GM23248 (cell line): ENCODE measurements at regions not wholly inside any gene's neighbourhood (a gene's known extent, or its start where the extent isn't known, plus 50 kb on each side); places are given as distances from the start of the nearest gene placed in this dataset.

ENCODE experiments used
- DNase-seq: peaks from one replicate; pipeline ENCODE4 v3.0.0-alpha.2; 2015
- H2AFZ ChIP-seq: fragments of 200-600 bp; sonication (generic); 2 replicates; pipeline ENCODE4 v1.6.1; 2016; ENCODE audit warnings: antibody characterized with exemption
- H3F3A ChIP-seq: fragments of 200-600 bp; sonication (generic); 2 replicates; pipeline ENCODE4 v1.6.1; 2016; ENCODE audit warnings: mild to moderate bottlenecking, antibody characterized with exemption, mixed run types; ENCODE audit not compliant: insufficient read depth
- H3K27ac ChIP-seq: fragments of 200-600 bp; sonication (generic); 2 replicates; pipeline ENCODE4 v1.5.1; 2016; ENCODE audit warnings: mild to moderate bottlenecking
- H3K27me3 ChIP-seq: fragments of 200-600 bp; sonication (generic); replicated peaks from 2 replicates; pipeline ENCODE4 v1.6.1; 2016; ENCODE audit warnings: mild to moderate bottlenecking; ENCODE audit not compliant: insufficient read depth
- H3K36me3 ChIP-seq: fragments of 200-600 bp; sonication (generic); 2 replicates; pipeline ENCODE4 v1.6.1; 2016; ENCODE audit warnings: low read depth, mild to moderate bottlenecking
- H3K4me1 ChIP-seq: fragments of 200-600 bp; sonication (generic); 2 replicates; pipeline ENCODE4 v1.6.1; 2016; ENCODE audit warnings: mild to moderate bottlenecking; ENCODE audit not compliant: insufficient read depth
- H3K4me2 ChIP-seq: fragments of 200-600 bp; sonication (generic); one replicate; pipeline ENCODE4 v1.6.1; 2016; ENCODE audit warnings: mild to moderate bottlenecking; ENCODE audit not compliant: unreplicated experiment
- H3K4me3 ChIP-seq: fragments of 200-600 bp; sonication (generic); 2 replicates; pipeline ENCODE4 v1.5.1; 2016; ENCODE audit warnings: mild to moderate bottlenecking
- H3K79me2 ChIP-seq: fragments of 200-600 bp; sonication (generic); 2 replicates; pipeline ENCODE4 v1.6.1; 2016; ENCODE audit warnings: mild to moderate bottlenecking; ENCODE audit not compliant: insufficient read depth
- H3K9ac ChIP-seq: fragments of 200-600 bp; sonication (generic); 2 replicates; pipeline ENCODE4 v1.6.1; 2016; ENCODE audit warnings: mild to moderate bottlenecking
- H3K9me2 ChIP-seq: fragments of 200-600 bp; sonication (generic); 2 replicates; pipeline ENCODE4 v1.6.1; 2016; ENCODE audit warnings: mixed run types, mild to moderate bottlenecking, moderate library complexity; ENCODE audit not compliant: insufficient read depth
- H3K9me3 ChIP-seq: fragments of 200-600 bp; sonication (generic); one replicate; pipeline ENCODE4 v1.6.1; 2017; ENCODE audit warnings: low read depth
- H4K20me1 ChIP-seq: fragments of 200-600 bp; sonication (generic); 2 replicates; pipeline ENCODE4 v1.6.0; 2016; ENCODE audit not compliant: insufficient read depth
- EZH2 ChIP-seq: fragments of 200-600 bp; sonication (generic); IDR thresholded peaks from 2 replicates; pipeline ENCODE4 v1.6.1; 2018; ENCODE audit warnings: antibody characterized with exemption, mild to moderate bottlenecking; ENCODE audit not compliant: insufficient read depth, poor library complexity, severe bottlenecking
- EZH2phosphoT487 ChIP-seq: fragments of 200-600 bp; sonication (generic); IDR thresholded peaks from 2 replicates; pipeline ENCODE4 v1.6.1; 2018; ENCODE audit warnings: antibody characterized with exemption, moderate library complexity, mild to moderate bottlenecking, low read depth; ENCODE audit not compliant: insufficient read depth
- WGBS, 2 experiments: methylation state at CpG; one replicate each; pipeline ENCODE4 v1.1.6; 2015 to 2017; ENCODE audit warnings: low lambda C conversion rate in 2 of 2, low coverage in 1 of 2; ENCODE audit errors: missing lambda C conversion rate in 2 of 2; 5-methylcytosine and 5-hydroxymethylcytosine counted together
- in situ Hi-C: fragments of 300-500 bp; cut with MboI; formaldehyde crosslinking; loops from 2 replicates; pipeline ENCODE4 v1.15.0; 2020

DNA sequence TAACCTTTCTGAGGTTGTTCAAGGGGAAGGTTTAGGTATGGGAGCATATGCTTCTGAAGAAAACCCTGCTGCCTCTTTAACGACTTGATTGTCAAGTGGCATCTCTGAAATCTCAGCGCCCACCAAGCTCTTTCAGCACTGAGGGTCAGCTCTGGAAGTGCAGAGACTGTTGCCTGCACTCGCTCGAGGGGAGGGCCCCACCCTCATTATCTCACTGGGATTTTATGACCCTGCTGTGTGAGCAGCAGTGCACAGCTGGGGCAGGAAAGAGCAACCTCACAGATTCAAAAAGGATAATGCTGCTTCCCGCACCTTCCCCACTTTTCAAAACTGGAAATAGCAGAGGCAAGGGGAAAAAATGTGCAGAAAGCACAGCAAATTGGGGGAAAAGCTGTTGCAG is 56.9 kb upstream of the SPRED2 start:
- Histone ChIP-seq H3K4me1 (no peaks in the 10 kb centered on the region), H3K27ac (no peak overlapping the region), H3F3A (no peaks in the 10 kb centered on the region), H3K79me2 (no peaks in the 10 kb centered on the region), H3K9me2 (no peaks in the 10 kb centered on the region), H3K9me3 (no peaks in the 10 kb centered on the region), H3K36me3 (no peaks in the 10 kb centered on the region), H4K20me1 (no peaks in the 10 kb centered on the region), H2AFZ (no peak overlapping the region), H3K9ac (no peak overlapping the region), H3K4me3 (no peak overlapping the region), H3K4me2 (no peak overlapping the region), H3K27me3 (no peaks in the 10 kb centered on the region)
- 32 to 35% methylated on average over 5 of the region's 5 CpGs for WGBS, 2 experiments
- in situ Hi-C loops = no loop called here
- DNase-seq = no peak
- no peak for TF ChIP-seq EZH2
- TF ChIP-seq EZH2phosphoT487 = no peak

GRCh38 chr2:65488527-65488926 is 56.1 kb upstream of the SPRED2 start:
- Histone ChIP-seq H3K27ac (no peak overlapping the region), H3K4me1 (no peaks in the 10 kb centered on the region), H3K9ac (no peak overlapping the region), H4K20me1 (no peaks in the 10 kb centered on the region), H3K79me2 (no peaks in the 10 kb centered on the region), H3K4me2 (no peak overlapping the region), H3K36me3 (no peaks in the 10 kb centered on the region), H3K4me3 (no peak overlapping the region), H3K9me2 (no peaks in the 10 kb centered on the region), H2AFZ (no peak overlapping the region), H3K27me3 (no peaks in the 10 kb centered on the region), H3F3A (no peaks in the 10 kb centered on the region), H3K9me3 (no peaks in the 10 kb centered on the region)
- TF ChIP-seq EZH2phosphoT487 (no peak), EZH2 (no peak)
- 60 to 63% methylated on average over 3 of the region's 3 CpGs for WGBS, 2 experiments
- no peak for DNase-seq
- in situ Hi-C loops = no loop called here

DNA sequence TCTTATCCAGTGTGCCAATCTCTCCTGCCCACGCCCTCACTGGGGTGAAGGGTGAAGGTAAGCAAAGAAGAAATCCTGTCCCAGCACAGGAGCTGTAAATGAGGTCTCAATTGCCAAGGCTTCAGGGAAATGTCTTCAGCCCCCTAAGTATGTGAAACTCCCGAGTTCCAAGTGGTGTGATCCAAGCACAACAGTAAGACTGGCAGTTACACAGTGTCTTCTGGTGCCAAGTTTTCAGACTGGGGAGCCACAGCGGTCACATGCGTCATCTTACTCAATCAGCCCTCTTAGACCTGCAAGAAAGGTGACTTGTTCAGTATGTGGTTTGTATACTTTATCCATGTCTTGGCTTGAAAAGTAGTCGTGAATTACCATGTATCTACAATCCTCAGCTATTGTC is 55.0 kb upstream of the SPRED2 start:
- H3K4me3 ChIP-seq = no peak overlapping the region
- in situ Hi-C loops = no loop called here
- H3K9me2 ChIP-seq = no peaks in the 10 kb centered on the region
- H3K36me3 ChIP-seq = no peaks in the 10 kb centered on the region
- no peaks in the 10 kb centered on the region for H3K27me3 ChIP-seq
- no peaks in the 10 kb centered on the region for H3K79me2 ChIP-seq
- WGBS, 2 experiments = 61 to 68% methylated on average over 5 of the region's 5 CpGs
- H3K9me3 ChIP-seq = no peaks in the 10 kb centered on the region
- H3K4me2 ChIP-seq = no peak overlapping the region
- H3K4me1 ChIP-seq = no peaks in the 10 kb centered on the region
- no peak overlapping the region for H3K27ac ChIP-seq
- DNase-seq = no peak
- no peak for TF ChIP-seq EZH2phosphoT487
- TF ChIP-seq EZH2 = no peak
- H3K9ac ChIP-seq = no peak overlapping the region
- H4K20me1 ChIP-seq = no peaks in the 10 kb centered on the region
- H3F3A ChIP-seq = no peaks in the 10 kb centered on the region
- no peak overlapping the region for H2AFZ ChIP-seq

GRCh38 chr2:65486802-65487201 is 54.4 kb upstream of the SPRED2 start:
- no peak overlapping the region for H3K4me3 ChIP-seq
- 66 to 72% methylated on average over 4 of the region's 4 CpGs for WGBS, 2 experiments
- no peak overlapping the region for H3K4me2 ChIP-seq
- H3K79me2 ChIP-seq = no peaks in the 10 kb centered on the region
- H3K9me3 ChIP-seq = no peaks in the 10 kb centered on the region
- no peak overlapping the region for H2AFZ ChIP-seq
- no peaks in the 10 kb centered on the region for H3F3A ChIP-seq
- TF ChIP-seq EZH2phosphoT487 = no peak
- no peak for TF ChIP-seq EZH2
- no peak for DNase-seq
- no peak overlapping the region for H3K27ac ChIP-seq
- H3K27me3 ChIP-seq = no peaks in the 10 kb centered on the region
- H3K4me1 ChIP-seq = no peaks in the 10 kb centered on the region
- H3K9ac ChIP-seq = no peak overlapping the region
- in situ Hi-C loops = no loop called here
- no peaks in the 10 kb centered on the region for H3K36me3 ChIP-seq
- H3K9me2 ChIP-seq = no peaks in the 10 kb centered on the region
- H4K20me1 ChIP-seq = no peaks in the 10 kb centered on the region

GRCh38 chr2:65486282-65486681 is 53.9 kb upstream of the SPRED2 start:
- Histone ChIP-seq H3K27ac (no peak overlapping the region), H3K4me2 (no peak overlapping the region), H3K36me3 (no peaks in the 10 kb centered on the region), H4K20me1 (no peaks in the 10 kb centered on the region), H3K9me2 (no peaks in the 10 kb centered on the region), H3K9ac (no peak overlapping the region), H3K4me3 (no peak overlapping the region), H3K4me1 (no peaks in the 10 kb centered on the region), H3K9me3 (no peaks in the 10 kb centered on the region), H3K79me2 (no peaks in the 10 kb centered on the region), H2AFZ (no peak overlapping the region), H3K27me3 (no peaks in the 10 kb centered on the region), H3F3A (no peaks in the 10 kb centered on the region)
- in situ Hi-C loops = no loop called here
- 90 to 92% methylated on average over 2 of the region's 2 CpGs for WGBS, 2 experiments
- no peak for DNase-seq
- TF ChIP-seq EZH2phosphoT487 = no peak
